Thoracic aorta (tissue), 2 donors: ENCODE measurements at regions not wholly inside any gene's neighbourhood (a gene's known extent, or its start where the extent isn't known, plus 50 kb on each side); places are given as distances from the start of the nearest gene placed in this dataset.

Source experiments
- ATAC-seq: fragments of 150-250 bp; one replicate; pipeline ENCODE4 v1.8.0; 2017; ENCODE audit warnings: low read depth; ENCODE audit not compliant: insufficient number of reproducible peaks, low FRiP score
- DNase-seq: peaks from one replicate; pipeline ENCODE4 v3.0.0-alpha.2; 2020; ENCODE audit warnings: low spot score
- H3K27ac ChIP-seq, 2 donors: fragments of 200-600 bp; sonication (generic); 1 replicate in 1 of 2; 2 replicates in 1 of 2; pipeline ENCODE4 v1.5.1; 2016; ENCODE audit warnings: mild to moderate bottlenecking in 2 of 2, moderate library complexity in 2 of 2
- H3K27me3 ChIP-seq: fragments of 200-600 bp; sonication (generic); replicated peaks from 2 replicates; pipeline ENCODE4 v1.6.0; 2016; ENCODE audit warnings: mild to moderate bottlenecking; ENCODE audit not compliant: insufficient read depth
- H3K36me3 ChIP-seq: fragments of 200-600 bp; sonication (generic); one replicate; pipeline ENCODE4 v1.5.1; 2016
- H3K4me1 ChIP-seq, 2 donors: fragments of 200-600 bp; sonication (generic); 1 replicate in 1 of 2; 2 replicates in 1 of 2; pipeline versions ENCODE4 v1.5.1 to v1.6.0; 2016; ENCODE audit warnings: low read depth in 2 of 2, mild to moderate bottlenecking in 1 of 2; ENCODE audit not compliant: control insufficient read depth in 1 of 2
- H3K4me3 ChIP-seq: fragments of 200-600 bp; sonication (generic); 2 replicates; pipeline ENCODE4 v1.5.1; 2016; ENCODE audit warnings: mild to moderate bottlenecking
- H3K9me3 ChIP-seq: fragments of 200-600 bp; sonication (generic); 2 replicates; pipeline ENCODE4 v1.5.1; 2016
- CTCF ChIP-seq: fragments of 200-600 bp; sonication (generic); IDR thresholded peaks from one replicate; pipeline ENCODE4 v1.5.1; 2019; ENCODE audit warnings: antibody characterized with exemption

- Histone ChIP-seq H3K4me1 (no peaks in the 10 kb centered on the region), H3K9me3 (no peaks in the 10 kb centered on the region), H3K27ac (no peak overlapping the region), H3K4me3 (no peak overlapping the region), H3K36me3 (no peaks in the 10 kb centered on the region), H3K27me3 (no peaks in the 10 kb centered on the region)
- no peak for DNase-seq
- TF ChIP-seq CTCF, result no peak
- ATAC-seq, result no peak
Observed at GRCh38 chr12:13780453-13780852, 200.9 kb downstream of the GRIN2B start.

- no peak for TF ChIP-seq CTCF
- DNase-seq, result no peak
Observed at GRCh38 chr12:13777374-13777773, 204.0 kb downstream of the GRIN2B start.

GRCh38 chr12:13772264-13772663 lies 209.1 kb downstream of the GRIN2B start:
- TF ChIP-seq CTCF, result no peak
- ATAC-seq, result no peak
- no peaks in the 10 kb centered on the region for H3K27me3 ChIP-seq
- no peaks in the 10 kb centered on the region for H3K4me1 ChIP-seq
- H3K27ac ChIP-seq, result no peak overlapping the region
- no peaks in the 10 kb centered on the region for H3K9me3 ChIP-seq
- H3K36me3 ChIP-seq, result no peaks in the 10 kb centered on the region
- DNase-seq, result no peak
- H3K4me3 ChIP-seq, result no peak overlapping the region

More at GRCh38 chr12:13777374-13777773, 204.0 kb downstream of the GRIN2B start:
- no peak for ATAC-seq
- H3K4me3 ChIP-seq, result no peak overlapping the region
- H3K4me1 ChIP-seq, result no peaks in the 10 kb centered on the region
- no peaks in the 10 kb centered on the region for H3K36me3 ChIP-seq
- no peak overlapping the region for H3K27ac ChIP-seq
- no peaks in the 10 kb centered on the region for H3K9me3 ChIP-seq
- H3K27me3 ChIP-seq, result no peaks in the 10 kb centered on the region

GRCh38 chr12:13770576-13770975 lies 210.8 kb downstream of the GRIN2B start:
- no peak for TF ChIP-seq CTCF
- H3K9me3 ChIP-seq, result no peaks in the 10 kb centered on the region
- H3K4me1 ChIP-seq, result no peaks in the 10 kb centered on the region
- no peaks in the 10 kb centered on the region for H3K27me3 ChIP-seq
- H3K36me3 ChIP-seq, result no peaks in the 10 kb centered on the region
- no peak overlapping the region for H3K4me3 ChIP-seq
- ATAC-seq (no peak), DNase-seq (no peak)
- H3K27ac ChIP-seq, result no peak overlapping the region

- Histone ChIP-seq H3K27ac (no peak overlapping the region), H3K4me1 (no peaks in the 10 kb centered on the region), H3K9me3 (no peaks in the 10 kb centered on the region), H3K4me3 (no peak overlapping the region), H3K36me3 (no peaks in the 10 kb centered on the region), H3K27me3 (no peaks in the 10 kb centered on the region)
- no peak for DNase-seq
- no peak for TF ChIP-seq CTCF
- ATAC-seq, result no peak
Observed at GRCh38 chr12:13769966-13770365, 211.4 kb downstream of the GRIN2B start.
